HG03039 (cell line): ENCODE measurements at regions not wholly inside any gene's neighbourhood (a gene's known extent, or its start where the extent isn't known, plus 50 kb on each side); places are given as distances from the start of the nearest gene placed in this dataset.
A peak's percentile ranks its signal among the peaks of the same experiment; 100 is the strongest.

Experiments
- ATAC-seq: cut with Tn5 transposase; IDR thresholded peaks from one replicate; pipeline ENCODE4 v1.9.1; 2021; ENCODE audit warnings: mild to moderate bottlenecking, moderate library complexity; ENCODE audit not compliant: unreplicated experiment

DNA sequence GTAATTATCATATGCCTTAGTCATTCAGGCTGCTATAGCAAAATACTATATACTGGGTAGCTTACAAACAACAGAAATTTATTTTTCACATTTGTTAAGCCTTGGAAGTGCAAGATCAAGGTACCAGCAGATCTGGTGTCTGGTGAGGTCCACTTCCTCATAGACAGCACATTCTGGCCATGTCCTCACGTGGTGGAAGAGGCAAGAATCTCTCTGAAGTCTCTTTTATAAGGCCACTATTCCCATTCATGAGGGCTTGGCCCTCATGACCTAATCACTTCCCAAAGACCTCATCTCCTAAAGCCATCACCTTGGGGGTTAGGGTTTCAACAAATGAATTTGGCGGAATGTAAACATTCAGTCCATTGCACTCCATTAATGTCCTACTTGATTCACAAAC lies 137.5 kb upstream of the C1GALT1 start:
- ATAC-seq: no peak

DNA sequence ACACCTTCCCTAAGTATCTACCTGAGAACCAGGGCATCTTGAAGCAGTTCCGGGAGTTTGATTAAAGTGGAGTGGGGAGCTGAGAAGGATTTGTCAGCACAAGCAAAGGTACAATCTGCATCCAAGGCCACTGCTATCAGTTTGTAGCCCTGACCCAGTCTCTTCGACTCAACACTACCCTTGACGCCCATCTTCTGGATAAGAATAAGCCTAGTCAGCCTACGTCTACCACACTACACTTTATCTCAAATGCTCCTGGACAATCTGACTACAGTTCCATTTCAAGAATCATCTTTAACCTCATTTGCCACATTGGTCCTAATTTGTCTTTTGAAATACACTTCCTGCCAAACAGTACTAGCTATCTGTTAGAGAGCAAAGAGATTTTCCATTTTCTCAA lies 134.1 kb upstream of the C1GALT1 start:
- no peak for ATAC-seq

DNA sequence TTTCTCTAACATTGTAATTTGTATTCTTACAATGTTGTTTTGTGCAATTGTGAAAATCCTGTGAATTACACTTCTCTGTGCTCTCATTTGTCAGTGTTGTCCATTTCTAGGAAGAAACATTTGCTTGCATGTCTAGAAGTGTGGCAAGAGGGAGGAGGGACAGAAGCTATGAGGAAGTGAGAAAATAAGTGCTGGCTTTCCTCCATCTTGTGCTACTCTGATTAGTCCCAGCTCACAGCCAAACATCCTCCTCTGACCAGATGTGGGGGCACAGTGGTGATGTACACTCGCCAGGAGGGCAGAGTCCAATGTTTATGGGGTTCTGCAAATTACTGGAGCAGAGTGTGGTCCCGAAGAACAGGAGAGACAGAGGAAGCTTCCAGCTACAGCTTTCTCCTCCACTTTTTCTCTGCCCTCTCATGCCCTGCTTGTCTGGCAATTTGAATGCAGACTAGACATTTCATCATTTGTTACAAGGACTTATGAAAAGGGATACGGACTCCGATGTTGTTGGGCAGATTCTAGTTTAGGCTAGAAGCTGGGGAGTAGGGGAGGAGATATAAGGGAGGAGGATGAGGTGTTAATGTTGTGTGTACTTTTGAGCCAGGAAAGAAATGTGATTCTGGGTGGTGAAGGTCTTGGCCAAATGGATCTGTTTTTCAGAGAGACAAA lies 131.0 kb upstream of the C1GALT1 start:
- ATAC-seq: peak; percentile 62

DNA sequence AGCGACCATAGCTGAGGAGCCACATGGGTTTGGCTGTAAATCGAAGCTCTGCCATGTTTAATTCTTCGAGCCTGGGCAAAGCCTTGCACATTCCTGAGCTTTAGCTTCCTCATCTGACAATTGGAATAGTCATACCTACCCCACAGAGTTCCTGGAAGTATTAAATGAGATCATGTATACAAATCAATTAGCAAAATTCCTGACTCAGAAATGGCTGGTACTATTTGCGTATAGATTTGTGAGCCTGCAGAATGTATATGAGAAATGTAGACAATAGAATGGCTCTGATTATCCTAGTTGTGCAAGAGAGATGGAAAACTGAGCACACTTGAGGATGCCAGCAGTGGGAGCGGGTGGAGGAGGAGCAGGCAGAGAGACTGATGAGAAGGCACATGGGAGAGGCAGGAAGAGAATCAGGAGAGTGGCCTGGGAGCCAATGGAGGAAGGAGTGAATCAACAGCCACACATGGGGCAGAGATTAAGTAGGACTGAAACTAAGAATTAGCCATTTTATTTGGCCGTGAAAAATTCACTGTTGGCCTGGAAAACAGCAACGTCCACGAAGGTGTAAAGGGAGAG lies 128.0 kb upstream of the C1GALT1 start:
- no peak for ATAC-seq

DNA sequence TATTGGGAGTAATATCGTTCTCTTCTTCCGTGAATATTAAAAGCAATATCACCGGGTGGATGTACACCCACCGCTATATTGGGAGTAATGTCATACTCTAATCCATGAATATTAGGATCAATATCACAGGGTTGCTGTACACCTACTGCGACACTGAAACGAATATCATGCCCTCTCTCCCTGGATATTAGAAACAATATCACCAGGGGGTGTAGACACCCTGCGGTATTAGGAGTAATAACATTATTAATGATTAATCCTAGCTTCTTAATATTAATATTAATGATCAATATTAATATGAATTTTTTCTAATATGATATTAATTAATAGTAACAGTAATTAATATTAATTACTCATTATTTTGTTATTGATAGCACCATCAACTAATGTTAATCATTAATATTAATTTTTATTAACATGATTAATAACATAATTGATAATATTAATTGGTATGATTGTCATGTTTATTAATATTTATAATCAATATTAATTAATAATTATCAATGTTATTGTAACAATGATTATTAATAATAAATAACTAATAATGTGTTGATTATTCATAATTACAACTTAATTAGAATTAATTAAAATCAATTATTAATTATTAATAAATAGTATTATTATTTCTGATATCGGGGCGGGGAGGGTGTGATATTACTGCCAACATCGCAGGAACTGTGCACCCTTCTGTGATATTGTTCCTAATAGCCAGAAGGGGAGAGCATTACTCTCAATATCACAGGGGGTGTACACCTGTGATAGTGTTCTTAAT lies 121.3 kb upstream of the C1GALT1 start:
- no peak for ATAC-seq

DNA sequence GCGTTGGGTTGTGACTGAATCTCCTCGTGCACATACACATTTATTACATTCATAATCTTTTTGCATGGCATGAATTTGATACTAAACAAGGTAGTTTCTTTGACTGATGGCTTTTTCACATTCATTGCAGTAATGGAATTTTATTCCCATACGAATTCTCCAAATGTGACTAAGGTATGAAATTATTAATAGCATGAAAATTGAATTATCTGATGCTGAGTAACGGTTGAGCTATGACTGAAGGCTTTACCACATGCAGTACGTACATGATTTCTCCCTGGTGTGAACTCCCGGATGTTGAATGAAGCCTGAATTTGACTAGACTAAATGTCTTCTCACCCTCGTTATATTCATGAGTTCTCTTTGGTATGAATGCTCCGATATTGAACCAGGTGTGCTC lies 104.4 kb upstream of the C1GALT1 start:
- ATAC-seq: no peak

DNA sequence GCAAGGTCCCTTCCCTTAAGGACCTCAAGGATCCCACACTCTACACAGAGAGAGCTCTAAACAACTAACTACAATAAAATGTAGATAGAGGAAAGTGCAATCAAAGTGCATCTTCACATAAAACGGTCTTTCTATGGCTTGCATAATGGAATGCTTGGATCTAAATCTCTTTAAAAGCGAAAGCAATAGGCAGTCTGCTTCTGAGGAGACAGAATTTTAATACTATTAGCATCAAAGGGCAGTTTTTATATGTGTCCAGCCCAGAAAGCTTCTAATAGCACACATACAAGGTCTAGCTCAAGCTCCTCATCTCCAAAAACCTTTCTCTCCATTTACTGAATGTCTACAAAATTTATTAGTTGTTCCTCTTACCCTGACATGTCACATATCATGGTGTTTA lies 101.5 kb upstream of the C1GALT1 start:
- ATAC-seq: no peak

DNA sequence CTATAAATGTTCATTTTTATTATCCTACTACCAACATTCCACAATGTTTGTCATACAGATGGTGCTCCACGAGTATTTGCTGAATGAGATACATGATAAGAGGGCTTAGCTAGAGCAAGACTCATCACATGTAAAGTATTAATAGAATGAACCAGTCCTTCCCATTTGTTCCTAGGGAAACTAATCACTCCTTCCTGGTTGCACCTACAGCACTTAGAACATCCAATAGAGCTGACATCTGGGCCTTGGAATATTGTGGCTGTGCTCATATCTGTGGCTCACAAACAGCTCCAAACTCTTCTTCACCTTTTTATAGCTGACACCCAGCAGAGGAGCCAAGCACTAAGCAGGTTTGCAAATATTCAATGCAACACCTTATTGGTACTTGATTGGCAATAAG lies 91.9 kb upstream of the C1GALT1 start:
- no peak for ATAC-seq

DNA sequence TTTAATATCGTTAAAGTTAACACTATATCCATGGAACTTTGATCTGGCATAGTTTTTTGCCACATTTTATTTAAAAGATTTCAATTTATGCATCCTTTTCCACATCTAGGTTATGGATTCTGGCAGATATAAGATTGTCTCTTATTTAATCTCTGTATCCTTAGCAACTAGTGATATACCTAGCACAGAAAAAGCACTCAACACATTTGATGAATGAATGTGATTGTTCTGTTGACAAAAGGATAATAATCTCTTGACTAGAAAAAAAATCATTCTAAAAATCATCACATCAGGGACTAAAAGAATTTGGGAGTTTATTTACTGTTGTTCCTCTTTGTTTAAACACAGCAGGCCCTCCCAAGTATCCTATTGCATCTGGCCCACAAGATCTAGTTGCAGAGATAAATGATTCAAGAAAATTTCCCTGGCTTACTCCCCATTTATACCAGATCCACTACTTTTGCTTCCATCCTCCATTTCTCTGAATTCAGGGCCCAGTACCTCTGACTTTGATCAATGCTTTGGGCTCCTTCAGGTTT lies 84.0 kb upstream of the C1GALT1 start:
- ATAC-seq: no peak

DNA sequence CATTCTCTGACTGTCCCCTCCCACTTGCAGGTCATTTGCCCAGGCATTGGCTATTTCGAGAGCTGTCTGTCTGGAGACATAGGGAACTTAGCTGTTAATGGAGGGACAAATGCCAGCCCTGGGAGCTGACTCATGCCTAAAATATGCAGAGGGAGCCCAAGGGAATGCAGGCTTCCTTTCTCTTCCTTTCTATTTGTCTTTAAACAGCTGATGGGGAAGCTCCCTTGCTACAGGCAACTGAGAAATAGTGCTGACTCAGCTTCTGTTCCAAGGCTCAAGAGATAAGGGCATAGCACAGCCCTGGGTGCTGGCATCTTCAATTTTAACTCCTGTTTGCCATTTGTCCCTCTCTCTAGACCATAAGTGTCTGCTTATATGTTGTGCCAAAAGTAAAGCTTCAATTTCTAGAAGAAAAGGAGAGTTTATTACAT lies 82.7 kb upstream of the C1GALT1 start:
- no peak for ATAC-seq

DNA sequence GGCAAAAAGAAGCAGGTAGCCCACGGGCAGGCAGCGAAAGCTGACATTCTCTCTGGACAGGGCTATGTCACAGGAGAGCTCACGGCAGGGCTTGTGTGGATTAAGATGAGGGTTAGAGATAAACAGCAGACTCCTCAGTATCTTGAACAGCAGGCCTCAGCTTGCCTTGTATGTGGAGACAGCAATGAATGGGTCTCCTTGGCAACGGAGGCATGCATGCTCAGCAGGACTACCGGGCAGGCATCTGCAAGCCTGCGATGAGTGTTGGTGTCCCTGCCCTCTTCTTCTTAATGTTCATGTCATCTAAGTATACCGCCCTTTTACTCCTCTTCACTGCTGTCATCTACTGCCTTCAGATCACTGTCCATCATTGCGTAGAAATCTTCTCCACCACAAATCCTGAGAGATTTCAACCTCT lies 81.9 kb upstream of the C1GALT1 start:
- ATAC-seq: no peak

DNA sequence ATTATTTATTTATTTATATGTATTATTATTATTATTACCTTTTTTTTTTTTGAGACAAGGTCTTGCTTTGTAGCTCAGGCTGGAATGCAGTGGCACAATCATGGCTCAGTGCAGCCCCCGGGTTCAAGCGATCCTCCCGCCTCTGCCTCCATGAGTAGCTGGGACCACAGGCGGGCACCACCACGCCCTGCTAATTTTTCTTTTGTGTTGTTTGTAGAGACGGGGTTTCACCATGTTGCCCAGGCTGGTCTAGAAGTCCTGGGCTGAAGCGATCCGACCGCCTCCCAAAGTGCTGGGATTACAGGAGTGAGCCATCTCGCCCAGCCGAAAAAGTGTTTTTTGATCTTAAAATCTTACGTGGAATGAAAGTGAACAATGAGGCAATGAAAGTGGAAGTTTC lies 79.4 kb upstream of the C1GALT1 start:
- no peak for ATAC-seq

DNA sequence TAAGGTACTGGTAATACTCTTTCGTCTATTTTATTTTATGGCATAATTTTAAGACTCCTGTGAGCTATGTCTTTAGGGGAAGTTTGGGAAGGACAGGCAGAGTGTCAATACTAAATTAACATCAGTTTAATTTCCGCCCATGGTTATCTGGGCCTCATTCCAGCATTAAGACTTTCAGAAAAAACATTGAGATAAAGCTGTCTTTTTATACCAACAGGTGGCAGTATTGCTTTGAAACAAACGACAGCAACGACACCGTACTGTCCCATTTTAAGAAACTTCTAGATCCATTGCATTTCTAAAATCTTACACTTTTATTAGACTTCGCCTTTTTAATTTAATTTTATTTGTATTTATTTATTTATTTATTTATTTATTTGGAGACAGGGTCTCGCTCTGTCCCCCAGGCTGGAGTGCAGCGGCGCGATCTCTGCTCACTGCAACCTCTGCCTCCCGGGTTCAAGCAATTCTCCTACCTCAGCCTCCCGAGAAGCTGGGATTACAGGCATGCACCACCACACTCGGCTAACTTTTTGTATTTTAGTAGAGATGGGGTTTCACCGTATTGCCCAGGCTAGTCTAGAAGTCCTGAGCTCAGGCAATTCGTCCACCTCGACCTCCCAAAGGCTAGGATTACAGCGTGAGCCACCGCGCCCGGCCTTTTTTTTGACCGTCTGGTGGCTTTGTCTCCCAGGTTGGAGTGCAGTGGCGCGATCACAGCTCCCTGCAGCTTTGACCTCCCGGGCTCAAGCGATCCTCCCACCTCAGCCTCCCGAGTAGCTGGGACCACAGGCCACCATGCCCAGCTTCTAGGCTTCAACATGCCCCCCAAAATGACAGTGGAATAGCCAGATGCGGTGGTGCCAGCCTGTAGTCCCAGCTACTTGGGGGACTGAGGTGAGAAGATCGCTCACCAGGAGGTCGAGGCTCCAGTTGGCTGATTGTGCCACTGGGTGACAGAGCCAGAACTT lies 78.7 kb upstream of the C1GALT1 start:
- no peak for ATAC-seq

DNA sequence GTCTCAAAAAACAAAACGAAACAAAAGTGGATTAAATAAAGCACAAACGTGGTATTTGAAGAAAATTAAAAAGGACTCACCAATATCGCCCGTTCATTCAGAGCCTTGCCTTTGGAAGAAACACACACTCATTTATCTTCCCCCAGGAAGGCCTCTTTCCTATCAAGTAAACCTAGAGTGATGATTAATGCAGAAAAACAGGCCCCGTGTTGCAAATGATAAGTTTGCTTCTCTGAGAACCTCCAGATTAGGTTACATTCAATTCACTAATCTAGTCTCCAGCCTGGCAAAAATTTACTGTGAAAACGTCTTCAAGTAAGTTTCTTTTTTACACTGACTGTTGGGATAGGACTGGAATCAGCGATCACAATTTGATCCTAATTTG lies 78.0 kb upstream of the C1GALT1 start:
- ATAC-seq: no peak

DNA sequence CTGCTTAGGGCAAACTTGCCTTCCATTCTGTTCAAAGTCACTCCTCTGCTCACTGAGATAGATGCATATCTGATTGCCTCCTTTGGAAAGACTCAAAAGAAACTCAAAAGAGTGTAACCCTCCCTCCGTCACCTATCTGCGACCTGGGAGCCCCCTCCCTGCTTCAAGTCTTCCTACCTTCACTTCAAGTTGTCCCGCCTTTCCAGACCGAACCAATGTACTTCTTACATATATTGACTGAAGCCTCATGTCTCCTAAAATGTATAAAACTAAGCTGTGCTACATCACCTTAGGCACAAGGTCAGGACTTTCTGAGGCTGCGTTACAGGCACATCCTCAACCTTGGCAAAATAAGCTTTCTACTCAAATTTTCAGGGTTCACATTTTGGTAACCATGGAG lies 77.4 kb upstream of the C1GALT1 start:
- no peak for ATAC-seq

DNA sequence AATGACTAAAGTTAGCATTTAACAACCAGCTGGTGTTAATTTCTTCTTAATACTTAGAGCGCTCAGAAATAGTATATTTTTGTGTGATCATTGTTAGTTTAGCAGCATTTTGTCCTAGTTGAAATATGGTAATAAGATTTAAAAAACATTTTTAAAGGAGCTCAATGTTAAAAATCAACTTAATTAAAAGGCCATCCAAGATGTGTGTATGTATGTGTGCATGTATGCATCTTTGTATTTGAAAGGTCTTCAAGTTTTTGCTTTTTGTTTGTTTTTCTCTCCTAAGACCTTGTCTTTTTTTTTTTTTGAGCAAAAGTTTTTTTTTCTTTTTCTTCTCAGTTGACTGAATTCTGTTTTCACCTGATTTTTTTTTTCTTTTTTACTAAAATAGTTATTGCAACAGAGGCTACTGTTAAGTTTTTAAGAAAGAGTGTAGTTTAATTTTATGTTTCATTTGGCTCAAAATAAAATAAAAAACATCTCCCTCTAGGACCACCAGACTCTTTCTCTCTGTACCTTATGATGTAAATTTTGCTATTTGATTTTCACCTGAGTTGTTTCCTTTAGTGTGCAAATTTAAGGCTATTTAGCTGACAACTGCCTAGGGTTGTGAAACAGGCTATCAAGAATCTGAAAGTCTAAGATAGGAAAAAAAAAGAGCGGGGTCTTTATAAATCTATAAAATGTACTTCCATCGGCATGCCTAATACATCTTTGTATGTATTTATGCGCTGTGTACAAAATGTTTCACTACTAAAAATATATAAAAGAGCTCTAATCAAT lies 76.4 kb upstream of the C1GALT1 start:
- no peak for ATAC-seq

DNA sequence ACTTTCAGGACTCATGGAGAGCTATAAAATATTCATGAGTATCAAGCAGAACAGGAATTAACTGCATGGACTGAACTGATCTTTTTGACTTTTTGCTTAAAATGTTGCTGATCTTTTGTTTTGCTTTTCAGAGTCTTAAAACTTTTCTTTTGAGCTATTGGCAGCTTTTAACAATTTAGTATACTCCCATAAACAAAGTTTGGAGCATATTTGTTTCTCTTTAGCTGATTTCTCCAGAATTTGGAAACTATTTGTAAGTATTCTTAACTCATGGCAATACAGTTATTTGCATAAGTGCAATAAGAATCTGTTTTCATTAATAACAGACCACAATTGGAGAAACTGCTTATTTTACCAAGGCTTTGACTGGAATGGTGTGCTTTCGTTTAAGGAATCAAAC lies 73.4 kb upstream of the C1GALT1 start:
- no peak for ATAC-seq

DNA sequence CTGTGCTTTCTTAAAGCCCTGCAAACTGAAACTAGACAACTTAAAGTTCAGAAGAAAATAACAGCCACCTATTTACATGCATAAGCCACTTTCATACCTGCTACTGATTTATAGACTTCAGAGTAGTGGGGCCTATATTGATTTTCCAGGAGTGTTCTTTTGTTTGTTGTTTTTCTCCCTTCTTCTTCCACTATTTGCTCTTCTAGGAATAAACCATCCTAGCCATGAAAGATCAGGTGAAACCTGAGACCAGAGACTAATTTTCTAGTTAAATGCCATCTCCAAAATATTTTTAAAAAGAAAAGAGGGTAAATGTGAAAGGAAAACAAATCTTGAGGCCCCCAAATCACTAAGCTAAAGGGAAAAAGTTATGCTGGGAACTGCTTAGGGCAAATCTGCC lies 72.4 kb upstream of the C1GALT1 start:
- no peak for ATAC-seq

DNA sequence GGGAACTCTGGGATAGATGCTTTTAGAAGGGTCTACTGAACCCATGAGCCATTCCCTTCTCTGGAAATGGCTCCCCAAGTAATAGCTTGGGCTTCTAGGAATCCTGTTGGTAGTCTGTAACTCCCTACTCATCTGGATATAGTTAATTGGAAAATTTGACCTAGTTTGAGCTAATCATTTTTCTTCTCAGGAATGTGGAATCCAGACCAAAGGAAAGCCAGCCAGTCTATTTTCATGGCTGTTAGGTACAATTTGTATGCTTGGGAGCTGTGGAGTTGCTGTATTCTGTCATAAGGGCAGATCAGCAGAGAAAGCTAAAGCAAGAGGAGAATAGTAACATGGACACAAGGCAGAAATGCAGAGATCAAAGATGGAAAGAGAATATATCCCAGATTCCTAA lies 71.6 kb upstream of the C1GALT1 start:
- no peak for ATAC-seq

DNA sequence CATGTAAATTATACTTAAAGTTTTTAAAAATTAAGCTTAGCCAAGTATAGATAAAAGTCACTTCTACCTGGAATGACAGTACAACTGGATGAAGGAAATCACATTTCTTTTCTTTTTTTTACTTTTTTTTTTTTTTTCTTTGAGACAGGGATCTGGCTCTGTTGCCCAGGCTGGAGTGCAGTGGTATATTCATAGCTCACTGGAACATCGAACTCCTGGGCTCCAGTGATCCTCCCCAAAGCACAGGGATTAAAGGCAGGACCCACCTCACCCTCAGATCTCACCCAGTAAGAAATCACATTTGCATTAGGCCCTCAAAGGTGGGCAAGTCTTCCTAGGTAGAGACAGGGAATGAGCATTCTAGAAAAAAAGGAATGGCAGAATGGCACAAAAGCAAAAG lies 69.5 kb upstream of the C1GALT1 start:
- no peak for ATAC-seq
